Activated T-cell treated with anti-CD3 and anti-CD28 coated beads for 48 hours (primary cell): ENCODE measurements at regions not wholly inside any gene's neighbourhood (a gene's known extent, or its start where the extent isn't known, plus 50 kb on each side); places are given as distances from the start of the nearest gene placed in this dataset.

Source experiments
- DNase-seq: peaks from one replicate; pipeline ENCODE4 v3.0.0-alpha.2; 2020; ENCODE audit warnings: low read depth

- no peak for DNase-seq
These were observed 270.3 kb upstream of the MAP3K1 start for GRCh38 chr5:56545016-56545415.

DNA sequence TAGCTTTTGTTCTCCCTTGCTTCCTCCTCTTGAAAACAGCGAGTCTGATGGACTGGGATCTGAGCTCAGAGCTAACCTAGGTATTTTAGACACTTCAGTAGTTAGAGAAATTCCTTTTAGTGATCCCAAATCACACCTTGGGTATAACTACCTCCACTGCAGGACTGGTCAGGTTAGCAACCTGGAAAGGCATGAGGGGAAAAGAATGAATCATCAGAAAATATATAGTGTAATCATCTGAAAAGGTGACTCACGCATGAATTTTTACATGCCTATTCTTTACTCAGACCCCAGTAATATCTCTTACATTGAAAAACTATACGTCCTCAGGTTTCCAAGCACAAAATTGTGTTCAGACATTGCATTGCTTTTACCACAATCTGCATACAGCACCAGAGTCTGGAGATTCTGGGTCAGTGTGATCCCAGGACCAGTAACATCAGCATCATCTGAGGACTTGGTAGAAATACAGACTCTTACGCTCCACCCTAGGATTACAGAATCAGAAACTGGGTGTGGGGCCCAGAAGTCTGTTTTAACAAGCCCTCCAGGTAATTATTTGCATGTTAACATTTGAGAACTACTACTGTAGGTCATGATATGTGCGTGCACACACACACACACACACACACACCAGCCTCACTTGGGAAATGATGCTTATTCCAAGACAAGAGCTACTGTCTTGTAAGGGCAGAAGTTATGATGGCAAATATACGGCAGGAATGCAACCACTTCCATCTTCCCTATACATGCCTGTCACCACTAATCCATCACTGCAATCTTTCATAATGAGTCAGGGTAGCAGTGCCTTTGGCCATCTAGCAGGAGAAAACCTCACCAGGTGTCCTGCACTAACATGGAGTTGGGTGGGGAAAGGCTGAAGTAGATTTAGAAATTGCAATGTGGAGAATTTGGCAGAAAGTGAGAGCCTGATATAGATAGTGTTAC is 271.6 kb upstream of the MAP3K1 start:
- no peak for DNase-seq

GRCh38 chr5:56540266-56540665 is 275.1 kb upstream of the MAP3K1 start:
- DNase-seq = no peak

- no peak for DNase-seq
These were observed 276.8 kb upstream of the MAP3K1 start for GRCh38 chr5:56538580-56538979.

DNA sequence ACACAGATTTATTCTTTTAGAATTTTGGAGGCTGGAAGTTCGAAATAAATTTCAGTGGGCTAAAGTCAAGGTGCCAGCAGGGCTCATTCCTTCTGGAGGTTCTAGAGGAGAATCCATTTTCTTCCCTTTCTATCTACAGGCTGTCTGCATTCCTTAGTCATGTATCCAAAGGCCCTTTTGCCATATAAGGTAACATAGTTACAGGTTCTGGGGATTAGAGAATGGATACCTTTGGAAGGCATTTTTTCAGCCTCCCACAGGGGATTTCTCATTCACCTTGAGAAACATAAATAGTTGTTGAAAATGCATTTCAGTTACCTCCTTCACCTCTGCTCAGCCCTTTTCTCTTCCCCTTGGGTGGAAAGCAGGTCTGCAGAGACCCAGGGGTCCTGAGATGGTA is 280.0 kb upstream of the MAP3K1 start:
- no peak for DNase-seq

- no peak for DNase-seq
These were observed 281.1 kb upstream of the MAP3K1 start for GRCh38 chr5:56534102-56534829.

GRCh38 chr5:56532466-56532865 is 282.9 kb upstream of the MAP3K1 start:
- no peak for DNase-seq

GRCh38 chr5:56530626-56531138 is 284.7 kb upstream of the MAP3K1 start:
- no peak for DNase-seq

GRCh38 chr5:56529666-56530430 is 285.5 kb upstream of the MAP3K1 start:
- no peak for DNase-seq

DNA sequence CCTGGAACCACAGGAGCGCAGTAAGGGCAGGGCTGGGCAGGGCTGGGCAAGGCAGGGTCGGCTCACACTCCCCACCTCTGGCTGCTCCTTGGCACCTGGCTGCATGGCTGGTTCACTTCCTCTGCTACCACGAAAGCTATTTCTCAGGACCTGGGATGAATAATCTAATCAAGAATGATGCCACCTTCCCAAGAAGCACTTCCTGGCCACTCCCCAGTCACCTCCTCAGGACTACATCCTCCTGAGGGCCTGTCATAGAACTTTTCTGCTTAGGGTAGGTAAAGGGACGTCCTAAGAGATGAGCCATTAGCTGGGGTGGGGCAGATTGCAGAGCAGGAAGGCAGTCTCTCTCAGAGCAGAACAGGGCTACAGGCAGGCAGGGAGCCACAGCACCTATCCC is 288.2 kb upstream of the MAP3K1 start:
- no peak for DNase-seq

GRCh38 chr5:56525113-56525512 is 290.2 kb upstream of the MAP3K1 start:
- no peak for DNase-seq

GRCh38 chr5:56523790-56524575 is 290.9 kb upstream of the ANKRD55 start:
- DNase-seq = no peak

- no peak for DNase-seq
These were observed 289.8 kb upstream of the ANKRD55 start for GRCh38 chr5:56522960-56523359.

DNA sequence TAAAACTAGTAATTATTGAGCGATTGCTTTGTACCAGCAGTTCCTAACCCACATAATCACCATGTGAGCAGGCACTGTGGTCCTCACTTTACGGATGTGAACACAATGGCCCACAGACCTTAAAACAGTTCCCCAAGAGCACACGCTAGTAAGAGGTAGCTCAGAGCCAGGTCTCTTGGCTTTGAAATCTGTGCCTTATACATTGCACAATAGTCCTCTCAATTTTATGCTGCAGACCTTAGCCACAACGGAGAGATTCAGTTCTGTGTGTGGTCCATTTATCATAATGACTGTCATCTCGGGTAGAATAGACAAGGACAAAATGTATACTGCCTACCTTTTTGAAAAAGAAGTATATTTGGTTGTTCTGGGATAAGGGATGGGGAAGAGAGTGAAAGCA is 289.0 kb upstream of the ANKRD55 start:
- no peak for DNase-seq

DNA sequence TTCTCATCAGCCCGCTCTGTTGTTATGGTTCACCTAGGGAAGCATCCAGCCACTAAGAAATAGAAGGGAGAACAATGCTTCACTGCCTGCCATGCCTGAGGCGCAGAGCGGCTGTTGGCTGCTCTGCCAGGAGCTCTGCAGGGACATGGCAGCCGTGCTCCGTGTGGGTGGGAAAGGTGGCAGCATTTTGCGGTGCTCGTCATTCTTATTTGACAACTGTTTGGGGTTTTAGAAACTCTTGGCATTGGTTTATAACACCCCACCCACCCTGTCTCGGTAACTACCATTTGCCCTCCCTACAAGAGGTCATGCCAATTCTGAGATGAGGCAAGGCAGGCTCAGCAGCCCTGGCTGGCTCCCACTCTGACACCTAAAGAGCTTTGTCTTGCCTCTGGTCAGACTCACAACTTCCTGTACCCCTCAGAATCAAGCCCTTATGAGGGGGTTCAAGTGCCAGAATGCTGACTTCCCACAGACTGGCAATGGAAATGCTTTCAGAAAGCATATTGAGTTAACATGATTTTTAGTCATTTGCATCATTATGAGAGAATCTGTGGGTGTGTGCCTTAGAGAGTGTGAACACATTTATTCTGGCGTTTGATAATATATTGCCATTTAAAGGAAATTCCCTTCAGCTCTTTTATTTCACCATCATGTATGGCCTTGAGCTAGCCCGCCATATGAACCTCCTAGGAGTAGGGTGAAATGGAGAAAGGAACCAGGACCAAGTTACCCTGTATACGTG is 288.0 kb upstream of the ANKRD55 start:
- DNase-seq = no peak

DNA sequence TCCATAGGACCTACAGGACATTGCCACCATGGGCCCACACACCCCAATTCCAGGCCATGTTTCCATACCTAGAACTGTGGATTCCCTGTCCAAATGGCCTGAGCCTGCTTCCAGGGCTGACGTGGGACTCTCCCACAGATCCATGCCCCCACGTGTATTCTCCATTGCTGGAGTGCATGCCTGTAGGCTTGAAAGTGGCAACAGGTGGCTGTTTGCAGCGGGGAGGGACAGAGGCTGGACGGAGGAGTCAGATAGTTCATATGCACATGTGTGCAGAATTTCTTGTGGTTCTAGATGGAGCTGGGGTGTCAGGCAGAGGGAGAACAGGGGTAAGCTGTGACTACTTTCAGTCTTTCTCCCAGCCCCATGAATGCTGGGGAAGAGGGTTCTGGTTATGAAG is 285.7 kb upstream of the ANKRD55 start:
- no peak for DNase-seq

DNA sequence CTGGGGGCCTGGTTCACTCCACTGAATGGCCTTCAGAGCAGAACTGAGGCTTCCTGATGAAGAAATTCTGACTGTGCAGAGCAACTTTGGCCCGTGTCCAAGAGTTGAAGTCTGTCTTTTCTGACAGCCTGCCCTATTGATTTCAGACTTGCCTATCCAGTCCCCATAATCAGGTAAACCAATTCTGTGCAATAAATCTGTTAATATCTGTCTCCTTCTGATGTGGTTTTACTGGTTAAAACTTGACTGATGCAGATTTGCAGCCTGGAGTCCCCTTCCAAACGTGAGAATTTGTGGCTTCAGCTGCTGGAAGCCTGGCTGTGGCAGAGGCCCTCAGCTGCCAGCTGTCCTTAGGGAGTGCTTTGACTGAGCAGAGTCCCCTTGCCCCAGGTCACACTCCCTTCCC is 283.9 kb upstream of the ANKRD55 start:
- no peak for DNase-seq

DNA sequence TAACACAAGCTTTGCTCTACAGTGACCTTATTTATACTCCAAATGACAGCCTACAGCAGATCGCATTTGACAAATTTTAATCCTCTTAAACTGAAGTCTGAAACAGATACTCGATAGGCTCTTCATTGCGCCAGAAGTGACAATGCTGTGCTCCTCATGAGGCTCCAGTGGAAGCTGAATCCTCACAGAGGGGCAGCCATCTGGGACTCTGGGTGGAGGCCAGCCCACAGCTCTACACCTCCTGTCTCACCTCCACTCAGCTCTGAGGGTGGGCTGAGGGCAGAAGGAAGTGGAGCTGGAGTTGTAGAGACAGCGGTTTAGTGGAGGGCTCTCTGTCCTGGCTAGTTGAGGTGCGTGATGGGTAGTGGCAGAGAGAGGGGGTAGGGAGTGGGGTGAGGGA is 283.3 kb upstream of the ANKRD55 start:
- DNase-seq = no peak

- no peak for DNase-seq
These were observed 282.9 kb upstream of the ANKRD55 start for GRCh38 chr5:56516035-56516434.

GRCh38 chr5:56515011-56515410 is 281.9 kb upstream of the ANKRD55 start:
- DNase-seq = no peak

DNA sequence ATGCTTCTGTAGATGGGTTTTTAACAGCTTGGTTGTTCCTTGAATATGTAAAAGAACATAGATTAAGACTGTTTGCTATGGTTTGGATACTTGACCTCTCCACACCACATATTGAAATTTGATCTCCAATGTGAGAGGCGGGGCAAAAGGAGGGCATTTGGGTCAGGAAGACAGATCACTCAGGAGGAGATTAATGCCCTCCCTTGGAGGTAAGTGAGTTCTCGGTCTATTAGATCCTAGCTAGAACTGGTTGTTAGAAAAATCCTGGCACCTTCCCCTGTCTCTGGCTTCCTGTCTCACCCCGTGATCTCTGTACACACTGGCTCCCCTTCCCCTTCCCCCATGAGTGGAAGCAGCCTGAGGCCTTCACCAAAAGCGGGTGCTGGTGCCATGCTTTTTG is 281.1 kb upstream of the ANKRD55 start:
- DNase-seq = no peak
